GM19452 (cell line): ENCODE measurements at regions not wholly inside any gene's neighbourhood (a gene's known extent, or its start where the extent isn't known, plus 50 kb on each side); places are given as distances from the start of the nearest gene placed in this dataset.

Experiments used
- ATAC-seq: cut with Tn5 transposase; IDR thresholded peaks from one replicate; pipeline ENCODE4 v1.9.1; 2021; ENCODE audit not compliant: unreplicated experiment

DNA sequence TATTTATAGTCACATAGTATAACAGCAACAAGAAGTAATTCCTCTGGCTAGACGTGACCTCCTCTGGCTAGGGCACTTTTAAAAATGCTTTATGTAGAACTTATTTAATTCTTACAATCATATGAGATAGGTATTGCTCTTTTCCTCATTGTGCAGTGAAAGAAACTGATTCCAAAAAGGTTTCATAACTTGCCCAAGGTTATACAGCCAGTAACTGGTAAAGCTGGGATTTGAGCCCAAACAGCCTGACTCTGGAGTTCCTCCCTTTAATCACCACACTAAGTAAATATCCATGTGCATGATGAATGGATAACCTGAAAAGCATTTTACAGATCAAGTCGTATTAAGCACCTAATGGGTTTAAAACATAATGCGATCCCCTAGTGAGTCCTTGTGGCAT lies 214.6 kb downstream of the PRL start:
- no peak for ATAC-seq

DNA sequence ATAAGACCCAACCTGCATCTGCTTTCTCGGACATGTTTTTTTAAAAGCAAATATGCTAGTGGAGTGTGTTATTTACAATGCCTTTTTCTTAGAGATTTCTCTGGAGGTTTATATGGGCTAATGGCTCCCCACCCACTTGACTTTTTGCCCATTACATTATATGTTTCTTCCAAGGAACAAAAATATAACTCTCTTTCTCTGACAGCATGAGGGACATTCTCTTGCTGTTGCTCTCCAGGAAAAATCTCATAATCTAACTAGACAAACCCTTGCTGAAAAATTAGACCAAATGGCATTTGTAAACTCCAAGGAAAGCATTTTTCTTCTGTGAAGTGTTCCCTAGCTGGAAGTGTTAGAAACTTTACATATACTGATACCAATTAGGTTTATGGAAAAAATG lies 213.7 kb downstream of the PRL start:
- no peak for ATAC-seq

DNA sequence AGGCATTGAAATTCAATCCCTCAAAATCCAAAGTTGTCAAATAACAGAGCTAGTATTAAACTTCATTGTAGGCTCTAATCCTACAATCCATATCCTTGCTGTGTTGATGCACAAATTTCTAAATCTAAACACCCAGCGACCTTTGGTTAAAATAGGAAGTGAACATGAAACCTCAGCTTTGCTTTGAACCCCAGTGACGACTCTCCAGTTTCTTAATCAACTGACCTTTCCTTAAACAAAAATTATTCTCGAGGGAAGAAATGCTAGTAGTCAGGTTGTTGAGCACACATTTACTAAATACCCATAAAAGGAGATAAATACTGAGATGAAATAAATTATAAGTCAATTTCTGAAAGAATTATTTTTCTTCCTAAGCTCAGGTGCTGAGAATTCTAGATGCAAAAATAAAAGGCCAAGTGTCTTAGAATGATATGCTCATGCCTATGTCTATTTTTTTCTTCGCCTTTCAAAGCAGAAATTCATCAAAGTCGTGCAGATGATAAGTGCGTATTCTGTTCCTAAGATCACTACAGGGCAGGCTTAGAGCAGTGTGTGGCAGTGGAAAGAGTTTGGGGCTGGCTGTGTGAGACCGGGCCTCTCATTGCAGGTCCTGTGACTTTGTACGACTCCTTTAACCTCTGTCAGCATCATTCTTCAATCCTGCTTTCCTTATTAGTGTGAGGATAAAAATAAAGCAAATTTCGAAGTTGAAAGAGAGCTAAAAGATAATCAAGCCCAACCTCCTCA lies 208.7 kb downstream of the PRL start:
- ATAC-seq = no peak

- no peak for ATAC-seq
These were observed 205.3 kb downstream of the PRL start for GRCh38 chr6:22091424-22091948.

DNA sequence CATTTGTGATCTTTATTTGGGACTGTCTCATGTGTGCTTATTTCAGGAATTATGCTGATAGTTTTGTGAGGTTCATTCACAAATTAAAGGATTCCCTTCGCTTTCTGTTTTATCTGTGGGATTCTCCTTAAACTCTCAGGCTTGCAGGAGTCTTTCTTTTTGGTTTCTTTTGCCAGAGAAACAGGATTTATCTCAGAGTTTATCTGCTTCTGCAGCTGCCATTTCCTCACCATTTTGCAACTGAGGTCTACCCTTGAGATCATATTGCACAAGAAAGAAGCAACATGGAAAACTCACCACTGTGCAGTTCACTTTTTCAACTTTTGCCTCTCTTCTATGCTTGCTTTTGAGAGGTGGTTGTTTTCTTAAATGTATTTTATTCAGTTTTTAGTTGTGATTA lies 201.0 kb downstream of the PRL start:
- ATAC-seq = no peak

- no peak for ATAC-seq
These were observed 198.2 kb downstream of the PRL start for GRCh38 chr6:22098601-22099031.

DNA sequence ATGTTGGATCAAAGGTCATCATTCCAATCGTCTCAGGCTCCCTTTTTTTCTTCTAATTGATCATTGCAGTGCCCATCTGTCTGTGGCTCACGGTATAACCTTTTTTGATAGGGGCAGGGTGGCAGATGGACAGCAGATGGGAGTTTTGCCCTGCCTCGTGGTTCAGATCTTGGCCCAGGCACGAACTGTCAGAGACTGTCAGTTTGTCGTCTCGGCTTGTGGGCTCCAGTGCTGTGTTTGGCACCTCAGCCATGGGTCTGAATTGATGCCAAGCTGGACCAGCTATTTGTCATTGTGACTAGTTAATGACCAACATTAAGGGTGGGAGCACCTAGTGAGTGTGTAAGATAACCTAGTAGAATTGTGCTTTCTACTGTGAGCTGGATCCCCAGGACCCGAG lies 197.6 kb downstream of the PRL start:
- no peak for ATAC-seq

GRCh38 chr6:22099923-22100322 lies 196.9 kb downstream of the PRL start:
- no peak for ATAC-seq

GRCh38 chr6:22101163-22101562 lies 195.7 kb downstream of the PRL start:
- ATAC-seq = no peak

DNA sequence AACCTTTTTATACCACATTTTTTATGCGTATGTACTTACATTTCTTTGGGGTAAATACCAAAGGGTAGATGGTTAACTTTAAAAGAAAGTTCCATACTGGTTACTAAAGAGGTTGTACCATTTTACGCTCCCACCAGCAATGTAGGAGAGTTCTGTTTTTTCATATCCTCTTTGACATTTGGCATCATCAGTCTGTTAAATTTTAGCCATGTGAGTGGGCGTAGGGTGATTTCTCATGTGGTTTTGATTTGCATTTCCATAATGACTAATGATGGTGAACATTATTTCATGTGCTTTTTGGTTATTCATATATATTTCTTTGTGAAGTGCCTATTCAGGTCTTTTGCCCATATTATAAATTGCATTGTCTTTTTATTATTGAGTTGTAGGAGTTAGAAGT lies 194.2 kb downstream of the PRL start:
- ATAC-seq = peak; percentile 83

DNA sequence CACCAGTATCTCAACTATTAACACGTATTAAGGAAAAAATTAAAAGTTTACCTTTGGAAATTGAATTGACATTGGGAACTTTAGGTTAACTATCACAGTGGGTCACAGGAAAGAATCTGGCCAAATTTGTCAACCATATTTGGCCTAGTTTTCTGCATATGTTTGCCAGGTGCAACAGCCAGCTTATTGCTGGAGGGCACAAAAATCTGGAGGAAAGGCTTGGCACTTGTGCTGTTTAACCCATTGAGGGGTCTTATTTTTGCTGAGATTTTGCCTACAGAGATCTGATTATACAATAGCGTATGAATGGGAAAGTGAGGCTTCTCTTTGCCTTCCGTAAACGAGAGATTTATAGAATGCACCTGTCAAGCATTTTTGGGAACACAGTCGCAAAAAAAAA lies 190.4 kb downstream of the PRL start:
- no peak for ATAC-seq

- ATAC-seq = no peak
These were observed 189.9 kb downstream of the PRL start for GRCh38 chr6:22106961-22107360.

DNA sequence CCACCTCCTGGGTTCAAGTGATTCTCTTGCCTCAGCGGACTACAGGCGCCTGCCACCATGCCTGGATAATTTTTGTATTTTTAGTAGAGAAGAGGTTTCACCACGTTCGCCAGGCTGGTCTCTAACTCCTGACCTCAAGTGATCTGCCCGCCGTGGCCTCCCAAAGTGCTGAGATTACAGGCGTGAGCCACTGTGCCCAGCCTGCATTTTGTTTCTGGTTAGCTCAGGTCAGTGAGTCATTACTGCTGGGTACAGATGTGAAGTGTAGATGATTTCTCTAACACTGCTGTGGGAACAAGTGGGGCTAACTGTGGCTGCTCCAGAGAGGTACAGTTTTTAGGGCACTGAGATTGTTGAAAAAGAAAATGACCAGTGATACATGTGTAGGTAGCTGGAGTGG lies 188.6 kb downstream of the PRL start:
- ATAC-seq = no peak

DNA sequence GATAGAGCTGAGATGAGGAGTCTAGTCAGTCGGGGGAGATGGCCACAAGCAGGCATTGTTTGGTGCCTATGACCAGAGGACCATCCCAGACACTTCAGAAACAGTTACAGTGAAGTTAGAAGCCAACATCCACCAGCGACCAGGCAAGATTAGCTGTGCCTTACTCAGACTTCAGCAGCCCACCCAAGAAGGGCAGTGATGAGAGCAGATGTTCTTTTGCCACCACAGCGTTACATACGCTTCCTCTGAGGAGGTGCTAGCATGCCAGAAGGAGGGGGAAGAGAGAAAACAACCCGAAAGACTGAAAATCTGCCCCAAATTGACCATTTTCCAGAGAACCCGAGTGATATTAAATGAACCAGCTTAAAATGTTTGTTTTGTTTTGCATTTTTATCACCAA lies 186.8 kb downstream of the PRL start:
- ATAC-seq = no peak

DNA sequence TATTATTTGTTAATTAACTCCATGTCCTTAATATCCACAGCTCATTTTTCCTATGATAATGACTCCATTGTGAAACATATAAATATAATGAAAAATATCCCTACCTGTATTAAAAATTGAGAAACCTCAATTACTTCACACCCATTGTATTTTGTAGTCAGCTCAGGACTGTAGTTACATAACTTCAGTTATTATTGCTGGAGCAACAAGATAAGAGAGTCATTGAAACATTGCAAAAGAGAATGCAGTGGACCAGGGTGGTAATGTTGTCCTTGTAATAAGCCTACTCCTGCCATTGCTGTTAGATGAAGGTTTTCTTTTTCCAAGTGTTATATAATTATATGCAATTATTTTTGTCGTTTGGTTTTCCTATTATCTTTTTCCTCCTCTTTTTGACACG lies 184.4 kb downstream of the PRL start:
- no peak for ATAC-seq

DNA sequence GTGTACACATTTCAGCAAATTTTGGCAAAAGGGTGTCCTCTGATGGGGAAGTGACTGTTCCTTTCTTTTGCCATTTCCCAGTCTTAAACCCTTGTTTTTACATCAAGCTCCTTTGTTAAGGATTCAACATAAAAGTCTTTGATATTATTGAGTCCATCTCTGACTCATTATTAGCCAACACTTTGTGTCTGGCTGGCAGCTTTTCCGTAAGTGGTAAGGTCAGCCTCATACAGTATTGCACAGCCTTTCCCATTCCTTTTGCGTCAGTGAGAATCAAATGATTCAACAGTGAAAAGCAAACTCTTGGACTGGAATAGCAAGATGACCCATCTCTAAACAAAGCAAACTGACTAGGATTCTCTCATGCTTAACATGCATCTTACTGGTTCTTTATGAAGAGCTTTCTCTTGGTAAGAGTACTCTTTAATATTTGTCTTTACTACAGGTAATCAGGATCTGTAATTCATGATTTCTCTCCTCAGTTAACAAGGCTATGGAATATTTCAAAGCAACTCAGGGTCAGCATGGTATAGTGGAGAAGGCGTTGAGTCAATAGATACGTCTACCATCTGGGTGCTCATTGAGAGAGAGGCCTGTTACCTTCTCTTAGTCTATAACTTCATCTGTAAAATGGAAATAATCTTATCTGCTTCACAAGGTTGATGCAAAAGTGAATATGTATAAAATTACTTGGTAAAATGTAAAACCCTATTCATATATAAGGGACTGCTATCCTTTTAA lies 183.6 kb downstream of the PRL start:
- no peak for ATAC-seq

DNA sequence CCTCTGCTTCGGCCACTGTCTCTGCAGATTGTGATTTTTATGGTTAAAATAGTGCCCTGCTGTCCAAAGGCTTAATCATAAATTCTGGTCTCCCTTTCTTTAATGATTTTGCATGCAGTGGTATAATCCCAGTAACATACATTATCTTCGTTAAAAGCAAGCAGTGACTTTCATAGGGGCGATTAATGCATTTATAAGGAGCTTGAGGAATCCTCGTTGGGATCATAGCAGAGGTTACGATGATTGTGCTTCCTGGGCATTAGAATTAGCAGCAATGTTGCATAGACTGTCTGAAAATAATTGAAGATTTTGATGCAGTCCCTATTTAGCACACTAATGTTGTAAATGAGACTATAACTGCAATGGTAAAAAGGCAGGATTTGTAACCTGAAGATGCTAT lies 181.3 kb downstream of the PRL start:
- no peak for ATAC-seq

GRCh38 chr6:22117631-22118030 lies 179.2 kb downstream of the PRL start:
- no peak for ATAC-seq

GRCh38 chr6:22119500-22119899 lies 177.3 kb downstream of the PRL start:
- no peak for ATAC-seq

GRCh38 chr6:22124756-22125155 lies 172.1 kb downstream of the PRL start:
- ATAC-seq = no peak

GRCh38 chr6:22126910-22127309 lies 169.9 kb downstream of the PRL start:
- ATAC-seq = no peak

- ATAC-seq = no peak
These were observed 167.1 kb downstream of the PRL start for GRCh38 chr6:22129751-22130150.
